Effector memory CD4-positive, alpha-beta T cell (primary cell): ENCODE measurements at regions not wholly inside any gene's neighbourhood (a gene's known extent, or its start where the extent isn't known, plus 50 kb on each side); places are given as distances from the start of the nearest gene placed in this dataset.
"Not testable (repeated sequence)": the region's sequence is repeated elsewhere in the genome, so short reads cannot be mapped to it uniquely, and the experiment has no call there.

Experiments
- DNase-seq, 3 donors: peaks; one replicate each; pipeline ENCODE4 v3.0.0-alpha.2; 2020
- H3K27ac ChIP-seq: 2 replicates; pipeline ENCODE4 v1.7.0; 2013; ENCODE audit warnings: mild to moderate bottlenecking, low read length, moderate library complexity; ENCODE audit not compliant: insufficient read depth, poor library complexity, severe bottlenecking
- H3K27me3 ChIP-seq: replicated peaks from 2 replicates; pipeline ENCODE4 v1.7.0; 2013; ENCODE audit warnings: mild to moderate bottlenecking, low read length; ENCODE audit not compliant: insufficient read depth, control insufficient read depth, poor library complexity, severe bottlenecking
- H3K36me3 ChIP-seq: 2 replicates; pipeline ENCODE4 v1.7.0; 2013; ENCODE audit warnings: mild to moderate bottlenecking, low read length, moderate library complexity; ENCODE audit not compliant: control insufficient read depth, insufficient read depth
- H3K4me1 ChIP-seq: 2 replicates; pipeline ENCODE4 v1.7.0; 2013; ENCODE audit warnings: low read length, mild to moderate bottlenecking; ENCODE audit not compliant: control insufficient read depth, insufficient read depth, poor library complexity, severe bottlenecking
- H3K4me3 ChIP-seq: 2 replicates; pipeline ENCODE4 v1.7.0; 2013; ENCODE audit warnings: low read length, low read depth, mild to moderate bottlenecking; ENCODE audit not compliant: insufficient read depth, poor library complexity, severe bottlenecking
- H3K9me3 ChIP-seq: 2 replicates; pipeline ENCODE4 v1.7.0; 2013; ENCODE audit warnings: mild to moderate bottlenecking, low read length, moderate library complexity; ENCODE audit not compliant: control insufficient read depth

- Histone ChIP-seq H3K27me3 (no peaks in the 10 kb centered on the region), H3K4me3 (no peak overlapping the region), H3K4me1 (no peaks in the 10 kb centered on the region), H3K9me3 (no peaks in the 10 kb centered on the region), H3K36me3 (no peaks in the 10 kb centered on the region), H3K27ac (no peak overlapping the region)
- DNase-seq: no peak
These were observed 678.3 kb upstream of the CHD1 start for GRCh38 chr5:99607124-99607523.

- Histone ChIP-seq H3K4me1 (no peaks in the 10 kb centered on the region), H3K9me3 (no peaks in the 10 kb centered on the region), H3K4me3 (no peak overlapping the region), H3K36me3 (no peaks in the 10 kb centered on the region), H3K27me3 (no peaks in the 10 kb centered on the region), H3K27ac (no peak overlapping the region)
- DNase-seq: no peak
These were observed 677.1 kb upstream of the CHD1 start for GRCh38 chr5:99605904-99606303.

GRCh38 chr5:99600952-99601351 lies 672.1 kb upstream of the CHD1 start:
- Histone ChIP-seq H3K27me3 (no peaks in the 10 kb centered on the region), H3K9me3 (no peaks in the 10 kb centered on the region), H3K4me3 (no peak overlapping the region), H3K4me1 (no peaks in the 10 kb centered on the region), H3K27ac (no peak overlapping the region), H3K36me3 (no peaks in the 10 kb centered on the region)
- DNase-seq: no peak

GRCh38 chr5:99590806-99591205 lies 662.0 kb upstream of the CHD1 start:
- no peak for DNase-seq
- no peak overlapping the region for H3K4me3 ChIP-seq
- H3K27me3 ChIP-seq: no peaks in the 10 kb centered on the region
- no peaks in the 10 kb centered on the region for H3K36me3 ChIP-seq
- no peak overlapping the region for H3K27ac ChIP-seq
- H3K4me1 ChIP-seq: no peaks in the 10 kb centered on the region
- no peaks in the 10 kb centered on the region for H3K9me3 ChIP-seq

GRCh38 chr5:99589424-99589823 lies 660.6 kb upstream of the CHD1 start:
- no peak for DNase-seq
- no peaks in the 10 kb centered on the region for H3K27me3 ChIP-seq
- no peak overlapping the region for H3K27ac ChIP-seq
- no peak overlapping the region for H3K4me3 ChIP-seq
- no peaks in the 10 kb centered on the region for H3K4me1 ChIP-seq
- no peaks in the 10 kb centered on the region for H3K9me3 ChIP-seq
- no peaks in the 10 kb centered on the region for H3K36me3 ChIP-seq

- DNase-seq: no peak
- Histone ChIP-seq H3K9me3 (no peaks in the 10 kb centered on the region), H3K36me3 (no peaks in the 10 kb centered on the region), H3K27ac (no peak overlapping the region), H3K4me1 (no peaks in the 10 kb centered on the region), H3K4me3 (no peak overlapping the region), H3K27me3 (no peaks in the 10 kb centered on the region)
These were observed 659.2 kb upstream of the CHD1 start for GRCh38 chr5:99587983-99588382.

- H3K27me3 ChIP-seq: no peaks in the 10 kb centered on the region
- no peaks in the 10 kb centered on the region for H3K9me3 ChIP-seq
- H3K4me1 ChIP-seq: no peaks in the 10 kb centered on the region
- H3K36me3 ChIP-seq: no peaks in the 10 kb centered on the region
- H3K27ac ChIP-seq: no peak overlapping the region
- DNase-seq: no peak
- no peak overlapping the region for H3K4me3 ChIP-seq
These were observed 658.1 kb upstream of the CHD1 start for GRCh38 chr5:99586878-99587277.

GRCh38 chr5:99581204-99581603 lies 652.4 kb upstream of the CHD1 start:
- H3K4me1 ChIP-seq, H3K27me3 ChIP-seq, H3K27ac ChIP-seq, H3K4me3 ChIP-seq, H3K9me3 ChIP-seq, DNase-seq, H3K36me3 ChIP-seq: not testable (repeated sequence)

- H3K36me3 ChIP-seq, H3K27ac ChIP-seq, H3K4me3 ChIP-seq, H3K27me3 ChIP-seq, DNase-seq, H3K9me3 ChIP-seq, H3K4me1 ChIP-seq: not testable (repeated sequence)
These were observed 634.3 kb upstream of the CHD1 start for GRCh38 chr5:99562937-99563627.

- H3K9me3 ChIP-seq: no peaks in the 10 kb centered on the region
- no peak overlapping the region for H3K27ac ChIP-seq
- H3K4me1 ChIP-seq: no peaks in the 10 kb centered on the region
- no peak overlapping the region for H3K4me3 ChIP-seq
- H3K27me3 ChIP-seq: no peaks in the 10 kb centered on the region
- H3K36me3 ChIP-seq: no peaks in the 10 kb centered on the region
- no peak for DNase-seq
These were observed 624.5 kb upstream of the CHD1 start for GRCh38 chr5:99553211-99553810.
